K562 (cell line): ENCODE measurements at regions not wholly inside any gene's neighbourhood (a gene's known extent, or its start where the extent isn't known, plus 50 kb on each side); places are given as distances from the start of the nearest gene placed in this dataset.

Experiments
- ATAC-seq: fragments of 200-7000 bp; cut with Tn5 transposase; 3 replicates; pipeline ENCODE4 v1.9.1; 2020; ENCODE audit warnings: moderate library complexity
- BruUV-seq: library from RNA; stranded (reverse); fragments of 400-500 nt; replicated peaks from 2 replicates; lab custom pipeline; 2021; lab: Mats Ljungman, UMichigan
- CTCF ChIA-PET: fragments of 300-600 bp; formaldehyde crosslinking; extraction: SDS; loops from one replicate; lab custom pipeline; 2021; ENCODE audit warnings: low intra/inter-chr PET ratio; lab: Yijun Ruan, JAX
- POLR2A ChIA-PET: fragments of 300-600, 350-650 bp; sonication (Branson Sonifier 250); formaldehyde crosslinking; extraction: SDS; loops from one replicate; lab custom pipeline; 2021; ENCODE audit warnings: antibody characterized with exemption, inconsistent platforms; lab: Yijun Ruan, JAX
- DNase-seq, 4 experiments: peaks; one replicate each; pipeline versions ENCODE4 v3.0.0 to v3.0.0-alpha.2; 2011 to 2018; ENCODE audit warnings: low spot score in 3 of 4, mixed read lengths in 3 of 4; ENCODE audit errors: extremely low read depth in 1 of 4
- FAIRE-seq: peaks from 2 replicates; lab custom pipeline; 2011; peaks lifted over from hg19 to GRCh38; lab: Jason Lieb, UNC
- H2AFZ ChIP-seq: 2 replicates; pipeline ENCODE4 v1.6.0; 2011; ENCODE audit warnings: low read depth, low read length, control low read depth, inconsistent platforms
- H3K27ac ChIP-seq: fragments of 200-600 bp; 3 replicates; pipeline ENCODE4 v1.8.0; 2011; ENCODE audit warnings: low read depth, mild to moderate bottlenecking, control low read depth, inconsistent platforms, low read length, moderate library complexity, mixed read lengths; ENCODE audit errors: extremely low read depth
- H3K27me3 ChIP-seq, 2 experiments: fragments of 300-600 bp in 1 of 2; 2 replicates in 1 of 2; 3 replicates in 1 of 2; pipeline versions ENCODE4 v1.6.0 to v1.8.0; 2011; ENCODE audit warnings: inconsistent platforms in 2 of 2, low read length in 2 of 2, mild to moderate bottlenecking in 1 of 2, mixed read lengths in 1 of 2, moderate library complexity in 1 of 2; ENCODE audit not compliant: control insufficient read depth in 2 of 2, insufficient read depth in 2 of 2
- H3K36me3 ChIP-seq: fragments of 300-600 bp; 3 replicates; pipeline ENCODE4 v1.8.0; 2011; ENCODE audit warnings: mild to moderate bottlenecking, low read length, inconsistent platforms; ENCODE audit not compliant: control insufficient read depth, insufficient read depth
- H3K4me1 ChIP-seq, 2 experiments: fragments of 200-600 bp in 1 of 2; replicated peaks in 1 of 2; 2 replicates in 1 of 2; 3 replicates in 1 of 2; pipeline versions ENCODE4 v1.5.1 to v1.8.0; 2011; ENCODE audit warnings: inconsistent platforms in 2 of 2, low read length in 2 of 2, mild to moderate bottlenecking in 1 of 2, mixed read lengths in 1 of 2, moderate library complexity in 1 of 2; ENCODE audit not compliant: control insufficient read depth in 2 of 2, insufficient read depth in 2 of 2
- H3K4me2 ChIP-seq: 2 replicates; pipeline ENCODE4 v1.6.1; 2011; ENCODE audit warnings: low read length, control low read depth, inconsistent platforms, mixed read lengths; ENCODE audit not compliant: insufficient read depth
- H3K4me3 ChIP-seq: fragments of 200-600 bp; sonication (generic), shearing (Covaris generic); 2 replicates; pipeline ENCODE4 v1.5.1; 2016; ENCODE audit warnings: control low read depth, inconsistent platforms
- H3K79me2 ChIP-seq: fragments of 200-600 bp; 3 replicates; pipeline ENCODE4 v1.8.0; 2011; ENCODE audit warnings: low read length, inconsistent platforms; ENCODE audit not compliant: control insufficient read depth, insufficient read depth
- H3K9ac ChIP-seq, 2 experiments: 2 replicates each; pipeline versions ENCODE4 v1.6.0 to v1.6.1; 2011; ENCODE audit warnings: low read depth in 2 of 2, low read length in 2 of 2, control low read depth in 1 of 2, inconsistent platforms in 1 of 2, mild to moderate bottlenecking in 1 of 2, mixed read lengths in 1 of 2; ENCODE audit not compliant: insufficient read depth in 1 of 2
- H3K9me1 ChIP-seq: one replicate; pipeline ENCODE4 v1.6.0; 2011; ENCODE audit warnings: inconsistent platforms, mild to moderate bottlenecking, low read length, moderate library complexity; ENCODE audit not compliant: control insufficient read depth, insufficient read depth
- H3K9me3 ChIP-seq: replicated peaks from 2 replicates; pipeline ENCODE4 v1.5.1; 2011; ENCODE audit warnings: low read depth, low read length, inconsistent platforms; ENCODE audit not compliant: control insufficient read depth, insufficient read depth
- H4K20me1 ChIP-seq: replicated peaks from 2 replicates; pipeline ENCODE4 v1.6.1; 2011; ENCODE audit warnings: low read length, inconsistent platforms, mixed read lengths; ENCODE audit not compliant: control insufficient read depth, insufficient read depth
- BRF1 ChIP-seq: IDR thresholded peaks from 3 replicates; pipeline ENCODE4 v1.6.1; 2011; ENCODE audit warnings: borderline replicate concordance, mild to moderate bottlenecking; ENCODE audit not compliant: insufficient read length; ENCODE audit errors: extremely low read depth
- CBX5 ChIP-seq: IDR thresholded peaks from 2 replicates; pipeline ENCODE4 v1.6.1; 2014; ENCODE audit warnings: low read depth, borderline replicate concordance
- CHD7 ChIP-seq: fragments of 200-600 bp; sonication (generic); IDR thresholded peaks from one replicate; pipeline ENCODE4 v1.6.1; 2012; ENCODE audit warnings: mild to moderate bottlenecking, low read depth, low read length, inconsistent platforms
- MEIS2 ChIP-seq: fragments of 450-650 bp; IDR thresholded peaks from 2 replicates; pipeline ENCODE4 v1.6.1; 2014; ENCODE audit warnings: mild to moderate bottlenecking; ENCODE audit not compliant: partially characterized antibody
- NR2C1 ChIP-seq, 2 experiments: fragments of 450-650 bp; IDR thresholded peaks; 2 replicates each; pipeline ENCODE4 v1.6.1; 2017; ENCODE audit warnings: mild to moderate bottlenecking in 2 of 2, antibody characterized with exemption in 1 of 2, inconsistent platforms in 1 of 2, missing compliant biosample characterization in 1 of 2, missing genetic modification characterization in 1 of 2
- POLR3G ChIP-seq: IDR thresholded peaks from 2 replicates; pipeline ENCODE4 v1.6.1; 2011; ENCODE audit not compliant: insufficient read length, insufficient replicate concordance; ENCODE audit errors: extremely low read depth
- RNF219 ChIP-seq: fragments of 250-450 bp; sonication (Bioruptor Pico); IDR thresholded peaks from 2 replicates; pipeline ENCODE4 v1.5.0; 2022; ENCODE audit warnings: mild to moderate bottlenecking
- ZNF780A ChIP-seq: fragments of 250-450 bp; sonication (Bioruptor Pico); IDR thresholded peaks from 2 replicates; pipeline ENCODE4 v1.5.0; 2021; ENCODE audit warnings: mild to moderate bottlenecking
- ZNF785 ChIP-seq: fragments of 250-450 bp; sonication (Bioruptor Pico); IDR thresholded peaks from 2 replicates; pipeline ENCODE4 v1.4.0; 2020; ENCODE audit warnings: mild to moderate bottlenecking
- ZZZ3 ChIP-seq: fragments of 450-650 bp; IDR thresholded peaks from 2 replicates; pipeline ENCODE4 v1.6.1; 2016; ENCODE audit warnings: antibody characterized with exemption, mild to moderate bottlenecking, moderate library complexity
- WGBS: fragments of 100-300 bp; shearing (Covaris generic); methylation state at CpG from one replicate; pipeline ENCODE4 v1.1.6; 2016; ENCODE audit warnings: low coverage, mixed read lengths; ENCODE audit not compliant: insufficient coverage; ENCODE audit errors: missing lambda C conversion rate; 5-methylcytosine and 5-hydroxymethylcytosine counted together
- in situ Hi-C: fragments of 300-500 bp; cut with MboI; formaldehyde crosslinking; loops from 4 replicates; pipeline ENCODE4 v1.15.0; 2018; ENCODE audit warnings: inconsistent platforms, mixed read lengths
- intact Hi-C: fragments of 100-400 bp; cut with micrococcal nuclease; formaldehyde crosslinking; loops from 2 replicates; pipeline ENCODE4 v1.14.2; 2022

DNA sequence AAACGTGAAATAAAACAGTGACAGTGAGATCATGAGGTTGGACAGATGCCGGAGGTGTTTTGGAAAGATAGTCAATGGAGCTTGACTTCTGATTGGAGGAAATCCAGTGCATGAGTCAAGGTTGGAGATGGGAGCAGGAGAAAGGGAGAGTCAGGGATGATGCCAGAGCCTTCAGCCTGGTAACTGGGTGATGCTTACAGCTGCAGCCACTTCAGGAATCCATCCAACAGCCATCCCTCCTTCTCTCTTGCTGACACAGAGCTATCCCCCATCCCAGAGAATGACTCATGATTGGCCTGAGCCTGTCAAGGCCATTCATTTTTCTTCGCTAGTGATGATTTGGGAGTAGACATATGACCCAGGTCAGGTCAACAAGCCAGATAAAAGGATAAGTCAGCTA, 112.8 kb downstream of the SAMD5 start:
- no peak overlapping the region for H3K4me2 ChIP-seq
- no peaks in the 10 kb centered on the region for H3K4me1 ChIP-seq
- H3K4me3 ChIP-seq, result no peak overlapping the region
- no TSS peak for BruUV-seq
- no peak overlapping the region for H3K9ac ChIP-seq
- no peak overlapping the region for H3K27ac ChIP-seq
- H3K36me3 ChIP-seq, result no peaks in the 10 kb centered on the region
- ATAC-seq (no peak), FAIRE-seq (no peak), DNase-seq (peak in 1 of 4 experiments; percentile 14)
- no peaks in the 10 kb centered on the region for H3K9me1 ChIP-seq
- ChIA-PET CTCF (no interaction called here), POLR2A (no interaction called here)
- peaks cover 13 to 21% of the 10 kb centered on the region in 2 experiments for H3K27me3 ChIP-seq
- H3K9me3 ChIP-seq, result no peaks in the 10 kb centered on the region
- 1% methylated on average over 3 of the region's 3 CpGs for WGBS
- H2AFZ ChIP-seq, result no peak overlapping the region
- in situ Hi-C loops (no loop called here), intact Hi-C loops (no loop called here)
- H4K20me1 ChIP-seq, result no peaks in the 10 kb centered on the region
- no peaks in the 10 kb centered on the region for H3K79me2 ChIP-seq
- TF ChIP-seq ZNF785 (CRISPR knock-in tag), result no peak
- no peak for TF ChIP-seq NR2C1 (IDR thresholded peaks at IDR 0.05)
- 0 out of 2 replicates have a peak, but pooled peaks have one; percentile 13 for TF ChIP-seq NR2C1 (tag; IDR thresholded peaks at IDR 0.05)
- no peak for TF ChIP-seq RNF219
- TF ChIP-seq BRF1, result no peak
- no peak for TF ChIP-seq POLR3G
- TF ChIP-seq ZZZ3, result no peak
- no peak for TF ChIP-seq ZNF780A
- TF ChIP-seq MEIS2, result peak; percentile 80
- no peak for TF ChIP-seq CHD7
- TF ChIP-seq CBX5, result no peak
